Nephron progenitor cell (in vitro differentiated cells): ENCODE measurements at regions not wholly inside any gene's neighbourhood (a gene's known extent, or its start where the extent isn't known, plus 50 kb on each side); places are given as distances from the start of the nearest gene placed in this dataset.

Experiments used
- DNase-seq: peaks from one replicate; pipeline ENCODE4 v3.0.0; 2021
- H3K27ac Mint-ChIP-seq: 2 replicates; pipeline ENCODE4 v1.8.0; 2021; ENCODE audit warnings: mild to moderate bottlenecking, moderate library complexity, mixed read lengths
- H3K27me3 Mint-ChIP-seq: 2 replicates; pipeline ENCODE4 v1.8.0; 2021; ENCODE audit warnings: mild to moderate bottlenecking, low read depth, mixed read lengths; ENCODE audit not compliant: poor library complexity
- H3K36me3 Mint-ChIP-seq: 2 replicates; pipeline ENCODE4 v1.8.0; 2021; ENCODE audit warnings: low read depth, mixed read lengths
- H3K4me1 Mint-ChIP-seq: 2 replicates; pipeline ENCODE4 v1.8.0; 2021; ENCODE audit warnings: mixed read lengths
- H3K4me3 Mint-ChIP-seq: 2 replicates; pipeline ENCODE4 v1.8.0; 2021; ENCODE audit warnings: mild to moderate bottlenecking, moderate library complexity, mixed read lengths
- H3K9me3 Mint-ChIP-seq: 2 replicates; pipeline ENCODE4 v1.8.0; 2021; ENCODE audit warnings: mild to moderate bottlenecking, moderate library complexity, mixed read lengths
- TF ChIP-seq, protein P1 (sequence below): fragments of 200-600 bp; sonication (generic); IDR thresholded peaks from 2 replicates; pipeline ENCODE4 v1.5.0; 2021; ENCODE audit warnings: antibody characterized with exemption

DNA sequence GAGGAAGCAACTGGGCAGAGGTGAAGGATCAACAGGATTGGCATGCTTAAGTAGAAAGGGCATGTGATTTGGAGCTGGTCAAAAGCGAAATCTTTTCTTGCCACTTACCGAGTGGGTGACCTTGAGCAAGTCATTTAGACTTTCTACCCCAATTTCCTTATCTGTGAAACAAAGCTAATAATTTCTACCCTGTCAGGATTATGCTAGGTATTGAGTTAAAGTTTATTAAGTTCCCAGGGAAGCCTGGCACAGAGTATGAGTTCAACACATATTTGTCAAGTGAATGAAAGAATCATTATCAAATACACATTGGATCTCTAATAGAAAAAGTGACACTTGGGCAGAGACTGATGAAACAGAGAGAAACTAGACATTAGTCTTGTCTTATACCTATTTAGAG lies 66.4 kb upstream of the FRMD4B start:
- H3K27ac Mint-ChIP-seq: no peak overlapping the region
- no peaks in the 10 kb centered on the region for H3K9me3 Mint-ChIP-seq
- no peak overlapping the region for H3K4me3 Mint-ChIP-seq
- no peaks in the 10 kb centered on the region for H3K27me3 Mint-ChIP-seq
- no peaks in the 10 kb centered on the region for H3K36me3 Mint-ChIP-seq
- TF ChIP-seq, protein P1, sequence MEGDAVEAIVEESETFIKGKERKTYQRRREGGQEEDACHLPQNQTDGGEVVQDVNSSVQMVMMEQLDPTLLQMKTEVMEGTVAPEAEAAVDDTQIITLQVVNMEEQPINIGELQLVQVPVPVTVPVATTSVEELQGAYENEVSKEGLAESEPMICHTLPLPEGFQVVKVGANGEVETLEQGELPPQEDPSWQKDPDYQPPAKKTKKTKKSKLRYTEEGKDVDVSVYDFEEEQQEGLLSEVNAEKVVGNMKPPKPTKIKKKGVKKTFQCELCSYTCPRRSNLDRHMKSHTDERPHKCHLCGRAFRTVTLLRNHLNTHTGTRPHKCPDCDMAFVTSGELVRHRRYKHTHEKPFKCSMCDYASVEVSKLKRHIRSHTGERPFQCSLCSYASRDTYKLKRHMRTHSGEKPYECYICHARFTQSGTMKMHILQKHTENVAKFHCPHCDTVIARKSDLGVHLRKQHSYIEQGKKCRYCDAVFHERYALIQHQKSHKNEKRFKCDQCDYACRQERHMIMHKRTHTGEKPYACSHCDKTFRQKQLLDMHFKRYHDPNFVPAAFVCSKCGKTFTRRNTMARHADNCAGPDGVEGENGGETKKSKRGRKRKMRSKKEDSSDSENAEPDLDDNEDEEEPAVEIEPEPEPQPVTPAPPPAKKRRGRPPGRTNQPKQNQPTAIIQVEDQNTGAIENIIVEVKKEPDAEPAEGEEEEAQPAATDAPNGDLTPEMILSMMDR: no peak
- peaks cover 9% of the 10 kb centered on the region for H3K4me1 Mint-ChIP-seq
- DNase-seq: no peak

DNA sequence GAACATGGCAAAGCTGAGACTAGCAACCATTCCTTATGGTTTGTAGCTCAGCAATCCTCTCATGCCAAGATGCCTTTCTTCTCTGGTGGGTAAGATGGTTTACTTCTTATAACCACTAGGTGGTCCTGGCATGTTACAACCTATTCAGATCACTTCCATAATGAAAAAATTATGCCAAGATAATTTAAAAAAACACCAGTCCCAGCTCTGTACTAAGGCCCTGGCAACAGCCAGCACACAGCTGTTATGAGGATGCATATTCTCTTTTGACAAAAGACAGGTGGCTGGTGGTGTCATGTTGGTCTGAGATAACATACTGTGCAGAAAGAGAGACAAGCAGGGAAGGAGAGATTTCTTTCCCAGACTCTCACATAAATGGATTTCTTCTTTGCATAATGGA lies 65.7 kb upstream of the FRMD4B start:
- TF ChIP-seq, protein P1: no peak

DNA sequence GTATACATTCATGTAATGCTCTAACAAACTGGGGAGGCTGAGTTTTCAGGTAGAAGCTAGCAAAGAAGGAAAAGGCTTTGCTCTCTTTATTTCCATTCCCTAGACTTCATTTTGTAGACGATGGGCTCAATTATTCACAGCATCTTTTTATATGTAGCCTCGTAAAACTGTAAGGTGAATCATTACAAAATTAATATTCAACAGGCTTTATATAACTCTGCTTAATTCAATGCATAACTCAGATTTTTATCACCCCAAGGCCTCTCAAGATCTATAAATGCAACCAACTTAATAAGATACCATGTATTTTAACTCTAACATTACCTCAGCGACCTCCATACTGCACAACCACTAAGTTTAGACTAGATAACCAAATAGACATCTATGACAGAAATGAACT lies 63.0 kb upstream of the FRMD4B start:
- H3K36me3 Mint-ChIP-seq: peaks cover 6% of the 10 kb centered on the region
- no peak overlapping the region for H3K4me3 Mint-ChIP-seq
- TF ChIP-seq, protein P1: no peak
- peaks cover 11% of the 10 kb centered on the region for H3K9me3 Mint-ChIP-seq
- H3K4me1 Mint-ChIP-seq: peaks cover 15% of the 10 kb centered on the region
- H3K27me3 Mint-ChIP-seq: no peaks in the 10 kb centered on the region
- no peak for DNase-seq
- no peak overlapping the region for H3K27ac Mint-ChIP-seq

More for the DNA sequence above, 65.7 kb upstream of the FRMD4B start:
- no peaks in the 10 kb centered on the region for H3K27me3 Mint-ChIP-seq
- no peak for DNase-seq
- H3K9me3 Mint-ChIP-seq: no peaks in the 10 kb centered on the region
- no peaks in the 10 kb centered on the region for H3K36me3 Mint-ChIP-seq
- H3K27ac Mint-ChIP-seq: no peak overlapping the region
- H3K4me3 Mint-ChIP-seq: no peak overlapping the region
- peaks cover 9% of the 10 kb centered on the region for H3K4me1 Mint-ChIP-seq

DNA sequence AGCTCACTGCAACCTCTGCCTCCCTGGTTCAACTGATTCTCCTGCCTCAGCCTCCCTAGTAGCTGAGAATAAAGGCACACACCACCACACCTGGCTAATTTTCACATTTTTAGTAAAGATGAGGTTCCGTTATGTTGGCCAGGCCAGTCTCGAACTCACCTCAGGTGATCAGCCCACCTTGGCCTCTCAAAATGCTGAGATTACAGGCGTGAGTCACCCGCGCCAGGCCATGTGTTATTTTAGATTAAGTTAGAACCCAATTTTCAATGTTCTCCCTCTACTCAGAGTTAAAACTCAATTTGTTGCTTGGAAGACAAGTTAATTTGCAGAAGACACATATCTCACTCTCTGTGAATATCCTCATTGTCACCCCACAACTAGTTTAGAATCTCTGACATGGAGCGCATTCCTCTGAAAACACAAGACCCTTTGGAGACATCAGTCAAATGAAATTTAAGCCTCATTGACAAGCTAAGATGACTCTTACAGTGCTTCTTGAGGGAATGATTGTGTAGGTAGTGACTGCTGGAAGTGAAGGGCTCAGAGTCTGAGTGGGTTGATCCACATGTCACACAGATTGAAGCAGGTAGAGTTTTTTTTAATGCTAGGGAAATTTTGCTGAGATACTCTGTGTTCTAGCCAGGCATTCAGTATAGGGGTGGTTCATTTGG lies 60.6 kb upstream of the FRMD4B start:
- Mint-ChIP-seq H3K4me1 (peaks cover 25% of the 10 kb centered on the region), H3K9me3 (peaks cover 19% of the 10 kb centered on the region), H3K4me3 (no peak overlapping the region), H3K27ac (no peak overlapping the region), H3K36me3 (peaks cover 6% of the 10 kb centered on the region), H3K27me3 (no peaks in the 10 kb centered on the region)
- TF ChIP-seq, protein P1: no peak
- DNase-seq: no peak

DNA sequence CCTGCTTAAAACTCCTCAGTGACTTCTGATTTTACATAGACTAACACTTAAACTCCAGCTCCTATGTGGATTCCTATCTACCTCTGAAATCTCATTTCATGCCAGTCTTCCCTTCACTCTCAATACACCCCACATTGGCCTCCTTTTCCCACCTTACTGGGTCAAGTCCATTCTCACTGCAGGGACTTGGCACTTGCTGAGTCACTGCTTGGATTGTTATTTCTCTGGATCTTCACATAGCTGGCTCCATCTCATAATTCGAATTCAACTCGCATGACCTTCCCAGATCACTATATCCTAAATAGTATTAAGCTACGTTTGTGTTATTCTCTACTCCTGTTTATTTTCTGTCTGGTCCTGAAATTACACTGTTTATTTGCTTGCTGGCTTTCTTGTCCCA lies 59.6 kb upstream of the FRMD4B start:
- Mint-ChIP-seq H3K4me3 (no peak overlapping the region), H3K4me1 (peaks cover 26% of the 10 kb centered on the region), H3K27me3 (no peaks in the 10 kb centered on the region), H3K36me3 (peaks cover 6% of the 10 kb centered on the region), H3K9me3 (peaks cover 19% of the 10 kb centered on the region), H3K27ac (no peak overlapping the region)
- no peak for DNase-seq
- TF ChIP-seq, protein P1: no peak

DNA sequence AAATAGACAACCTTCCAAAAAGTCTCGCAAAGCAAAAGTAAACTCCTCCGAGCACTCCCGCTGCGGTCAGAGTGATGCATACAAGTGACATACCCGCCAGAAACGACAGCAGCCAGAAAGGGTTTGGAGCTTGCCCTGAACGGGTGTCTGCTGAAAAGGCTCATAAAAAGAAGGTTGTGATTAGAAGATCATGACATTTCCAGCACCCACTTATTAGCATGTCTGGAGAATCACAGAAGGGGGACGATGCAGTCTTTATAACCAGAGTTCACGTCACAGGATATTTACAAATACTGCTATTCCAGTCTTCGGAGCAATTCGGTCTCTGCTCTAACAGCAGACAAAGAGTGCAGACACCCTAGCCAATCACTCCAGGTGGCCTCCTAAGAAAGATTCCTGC lies 59.1 kb upstream of the FRMD4B start:
- no peak for DNase-seq
- Mint-ChIP-seq H3K36me3 (peaks cover 6% of the 10 kb centered on the region), H3K4me1 (peaks cover 26% of the 10 kb centered on the region), H3K4me3 (no peak overlapping the region), H3K9me3 (peaks cover 19% of the 10 kb centered on the region), H3K27ac (no peak overlapping the region), H3K27me3 (no peaks in the 10 kb centered on the region)
- TF ChIP-seq, protein P1: no peak
